ENCODE measurements at regions not wholly inside any gene's neighbourhood (a gene's known extent, or its start where the extent isn't known, plus 50 kb on each side); places are given as distances from the start of the nearest gene placed in this dataset.

DNA sequence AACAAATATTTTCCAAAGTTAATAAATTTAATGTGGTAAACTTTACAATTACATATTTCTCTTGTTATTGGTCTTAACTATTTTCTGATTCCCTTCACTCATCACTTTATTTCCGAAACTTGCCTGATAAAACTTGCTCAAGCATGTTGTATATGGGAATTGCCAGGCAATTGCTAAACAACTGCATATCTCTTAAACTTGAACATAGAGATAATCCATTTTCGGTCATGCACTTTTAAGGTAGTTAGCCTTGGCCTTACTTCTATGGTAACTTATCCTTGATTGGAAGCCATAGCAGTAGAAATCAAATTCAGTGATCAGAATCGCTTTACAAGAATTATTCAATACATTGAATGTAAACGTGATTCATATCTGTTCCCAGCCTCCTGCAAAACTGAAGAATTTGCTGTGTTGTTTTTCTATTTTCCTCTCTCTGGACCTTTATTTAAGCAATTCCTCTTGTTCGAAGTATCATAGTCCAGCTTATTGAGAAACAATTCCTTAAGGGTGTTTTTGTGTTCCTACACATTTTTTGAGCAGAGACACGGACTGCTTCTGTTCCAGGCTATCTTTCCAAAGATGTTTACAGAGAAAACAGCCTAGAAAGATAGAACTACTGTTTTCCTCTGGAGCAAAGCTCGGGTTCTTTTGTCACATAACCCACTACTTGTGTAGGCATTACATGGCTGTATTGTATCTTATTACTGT lies 674.3 kb downstream of the IRS1 start:
- no peak for TF ChIP-seq HNF4G (IDR thresholded peaks at IDR 0.05)
- TF ChIP-seq TAF1 (conservative IDR thresholded peaks at IDR 0.05): no peak
- TF ChIP-seq, protein P1, sequence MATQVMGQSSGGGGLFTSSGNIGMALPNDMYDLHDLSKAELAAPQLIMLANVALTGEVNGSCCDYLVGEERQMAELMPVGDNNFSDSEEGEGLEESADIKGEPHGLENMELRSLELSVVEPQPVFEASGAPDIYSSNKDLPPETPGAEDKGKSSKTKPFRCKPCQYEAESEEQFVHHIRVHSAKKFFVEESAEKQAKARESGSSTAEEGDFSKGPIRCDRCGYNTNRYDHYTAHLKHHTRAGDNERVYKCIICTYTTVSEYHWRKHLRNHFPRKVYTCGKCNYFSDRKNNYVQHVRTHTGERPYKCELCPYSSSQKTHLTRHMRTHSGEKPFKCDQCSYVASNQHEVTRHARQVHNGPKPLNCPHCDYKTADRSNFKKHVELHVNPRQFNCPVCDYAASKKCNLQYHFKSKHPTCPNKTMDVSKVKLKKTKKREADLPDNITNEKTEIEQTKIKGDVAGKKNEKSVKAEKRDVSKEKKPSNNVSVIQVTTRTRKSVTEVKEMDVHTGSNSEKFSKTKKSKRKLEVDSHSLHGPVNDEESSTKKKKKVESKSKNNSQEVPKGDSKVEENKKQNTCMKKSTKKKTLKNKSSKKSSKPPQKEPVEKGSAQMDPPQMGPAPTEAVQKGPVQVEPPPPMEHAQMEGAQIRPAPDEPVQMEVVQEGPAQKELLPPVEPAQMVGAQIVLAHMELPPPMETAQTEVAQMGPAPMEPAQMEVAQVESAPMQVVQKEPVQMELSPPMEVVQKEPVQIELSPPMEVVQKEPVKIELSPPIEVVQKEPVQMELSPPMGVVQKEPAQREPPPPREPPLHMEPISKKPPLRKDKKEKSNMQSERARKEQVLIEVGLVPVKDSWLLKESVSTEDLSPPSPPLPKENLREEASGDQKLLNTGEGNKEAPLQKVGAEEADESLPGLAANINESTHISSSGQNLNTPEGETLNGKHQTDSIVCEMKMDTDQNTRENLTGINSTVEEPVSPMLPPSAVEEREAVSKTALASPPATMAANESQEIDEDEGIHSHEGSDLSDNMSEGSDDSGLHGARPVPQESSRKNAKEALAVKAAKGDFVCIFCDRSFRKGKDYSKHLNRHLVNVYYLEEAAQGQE (IDR thresholded peaks at IDR 0.05): no peak
- TF ChIP-seq, protein P2, sequence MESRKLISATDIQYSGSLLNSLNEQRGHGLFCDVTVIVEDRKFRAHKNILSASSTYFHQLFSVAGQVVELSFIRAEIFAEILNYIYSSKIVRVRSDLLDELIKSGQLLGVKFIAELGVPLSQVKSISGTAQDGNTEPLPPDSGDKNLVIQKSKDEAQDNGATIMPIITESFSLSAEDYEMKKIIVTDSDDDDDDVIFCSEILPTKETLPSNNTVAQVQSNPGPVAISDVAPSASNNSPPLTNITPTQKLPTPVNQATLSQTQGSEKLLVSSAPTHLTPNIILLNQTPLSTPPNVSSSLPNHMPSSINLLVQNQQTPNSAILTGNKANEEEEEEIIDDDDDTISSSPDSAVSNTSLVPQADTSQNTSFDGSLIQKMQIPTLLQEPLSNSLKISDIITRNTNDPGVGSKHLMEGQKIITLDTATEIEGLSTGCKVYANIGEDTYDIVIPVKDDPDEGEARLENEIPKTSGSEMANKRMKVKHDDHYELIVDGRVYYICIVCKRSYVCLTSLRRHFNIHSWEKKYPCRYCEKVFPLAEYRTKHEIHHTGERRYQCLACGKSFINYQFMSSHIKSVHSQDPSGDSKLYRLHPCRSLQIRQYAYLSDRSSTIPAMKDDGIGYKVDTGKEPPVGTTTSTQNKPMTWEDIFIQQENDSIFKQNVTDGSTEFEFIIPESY (IDR thresholded peaks at IDR 0.05): no peak
- no peak for TF ChIP-seq RXRA (IDR thresholded peaks at IDR 0.05)
- no peak for TF ChIP-seq SP1 (IDR thresholded peaks at IDR 0.05)
- TF ChIP-seq, protein P3, sequence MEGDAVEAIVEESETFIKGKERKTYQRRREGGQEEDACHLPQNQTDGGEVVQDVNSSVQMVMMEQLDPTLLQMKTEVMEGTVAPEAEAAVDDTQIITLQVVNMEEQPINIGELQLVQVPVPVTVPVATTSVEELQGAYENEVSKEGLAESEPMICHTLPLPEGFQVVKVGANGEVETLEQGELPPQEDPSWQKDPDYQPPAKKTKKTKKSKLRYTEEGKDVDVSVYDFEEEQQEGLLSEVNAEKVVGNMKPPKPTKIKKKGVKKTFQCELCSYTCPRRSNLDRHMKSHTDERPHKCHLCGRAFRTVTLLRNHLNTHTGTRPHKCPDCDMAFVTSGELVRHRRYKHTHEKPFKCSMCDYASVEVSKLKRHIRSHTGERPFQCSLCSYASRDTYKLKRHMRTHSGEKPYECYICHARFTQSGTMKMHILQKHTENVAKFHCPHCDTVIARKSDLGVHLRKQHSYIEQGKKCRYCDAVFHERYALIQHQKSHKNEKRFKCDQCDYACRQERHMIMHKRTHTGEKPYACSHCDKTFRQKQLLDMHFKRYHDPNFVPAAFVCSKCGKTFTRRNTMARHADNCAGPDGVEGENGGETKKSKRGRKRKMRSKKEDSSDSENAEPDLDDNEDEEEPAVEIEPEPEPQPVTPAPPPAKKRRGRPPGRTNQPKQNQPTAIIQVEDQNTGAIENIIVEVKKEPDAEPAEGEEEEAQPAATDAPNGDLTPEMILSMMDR (IDR thresholded peaks at IDR 0.05; ENCODE audit: low read depth, low read length, missing input control): no peak
- TF ChIP-seq FOXA1 (IDR thresholded peaks at IDR 0.05): no peak
- TF ChIP-seq, protein P4, sequence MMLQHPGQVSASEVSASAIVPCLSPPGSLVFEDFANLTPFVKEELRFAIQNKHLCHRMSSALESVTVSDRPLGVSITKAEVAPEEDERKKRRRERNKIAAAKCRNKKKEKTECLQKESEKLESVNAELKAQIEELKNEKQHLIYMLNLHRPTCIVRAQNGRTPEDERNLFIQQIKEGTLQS (IDR thresholded peaks at IDR 0.05): no peak
- TF ChIP-seq EGR1 (IDR thresholded peaks at IDR 0.05; ENCODE audit: low read depth in 2 of 2): no peak
- TF ChIP-seq RAD21 (IDR thresholded peaks at IDR 0.05): no peak
- TF ChIP-seq, protein P5, sequence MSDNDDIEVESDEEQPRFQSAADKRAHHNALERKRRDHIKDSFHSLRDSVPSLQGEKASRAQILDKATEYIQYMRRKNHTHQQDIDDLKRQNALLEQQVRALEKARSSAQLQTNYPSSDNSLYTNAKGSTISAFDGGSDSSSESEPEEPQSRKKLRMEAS (IDR thresholded peaks at IDR 0.05): no peak
- TF ChIP-seq NR2F2 (IDR thresholded peaks at IDR 0.05): no peak
- TF ChIP-seq GABPA (IDR thresholded peaks at IDR 0.05 in 1 of 2, conservative IDR thresholded peaks at IDR 0.05 in 1 of 2): no peak
- TF ChIP-seq HNF4A (conservative IDR thresholded peaks at IDR 0.05): no peak
- no peak for TF ChIP-seq YY1 (IDR thresholded peaks at IDR 0.05)
- TF ChIP-seq FOXA2 (IDR thresholded peaks at IDR 0.05): no peak
- no peak for TF ChIP-seq JUND (IDR thresholded peaks at IDR 0.05)
- Histone ChIP-seq H3K27me3 (ENCODE audit: control insufficient read depth in 4 of 4, insufficient read depth in 4 of 4, low read length in 3 of 4) (no peaks in the 10 kb centered on the region), H3K9ac (ENCODE audit: low read depth in 1 of 2, low read length in 2 of 2) (no peak overlapping the region), H3K4me1 (ENCODE audit: control insufficient read depth in 4 of 4, insufficient read depth in 4 of 4, low read length in 3 of 4) (no peaks in the 10 kb centered on the region), H3K4me3 (ENCODE audit: low read depth in 1 of 3, low read length in 3 of 3) (no peak overlapping the region), H3K9me3 (ENCODE audit: control insufficient read depth in 4 of 4, low read length in 3 of 4) (no peaks in the 10 kb centered on the region), H3K27ac (ENCODE audit: low read depth in 1 of 2, low read length in 2 of 2) (no peak overlapping the region), H3K36me3 (ENCODE audit: control insufficient read depth in 4 of 4, insufficient read depth in 3 of 4, low read depth in 1 of 4, low read length in 3 of 4) (no peaks in the 10 kb centered on the region)
- DNase-seq (ENCODE audit: low spot score): no peak
- WGBS: 84% methylated on average over 7 of the region's 7 CpGs

All from liver (tissue), 8 donors.